RWPE2 (cell line): ENCODE measurements at regions not wholly inside any gene's neighbourhood (a gene's known extent, or its start where the extent isn't known, plus 50 kb on each side); places are given as distances from the start of the nearest gene placed in this dataset.

Experiments used
- ATAC-seq: fragments of 200-7000 bp; cut with Tn5 transposase; 3 replicates; pipeline ENCODE4 v1.9.1; 2021; ENCODE audit warnings: low read depth
- DNase-seq: peaks from one replicate; pipeline ENCODE4 v3.0.0-alpha.2; 2020; ENCODE audit warnings: low spot score
- H3K27ac ChIP-seq: fragments of 450-650 bp; 2 replicates; pipeline ENCODE4 v1.5.1; 2017; ENCODE audit warnings: mild to moderate bottlenecking; ENCODE audit not compliant: poor library complexity, severe bottlenecking
- H3K27me3 ChIP-seq: fragments of 250-450 bp; sonication (Bioruptor Pico); 2 replicates; pipeline ENCODE4 v1.5.1; 2021; ENCODE audit warnings: mild to moderate bottlenecking, moderate library complexity; ENCODE audit not compliant: insufficient read depth, poor library complexity, severe bottlenecking
- H3K36me3 ChIP-seq: fragments of 250-450 bp; sonication (Bioruptor Pico); 2 replicates; pipeline ENCODE4 v1.5.1; 2020; ENCODE audit warnings: low read depth, mild to moderate bottlenecking, moderate library complexity
- H3K4me1 ChIP-seq: fragments of 250-450 bp; sonication (Bioruptor Pico); 2 replicates; pipeline ENCODE4 v1.5.1; 2021; ENCODE audit warnings: mild to moderate bottlenecking, moderate library complexity; ENCODE audit not compliant: insufficient read depth, poor library complexity, severe bottlenecking
- H3K4me3 ChIP-seq: fragments of 250-450 bp; sonication (Bioruptor Pico); 2 replicates; pipeline ENCODE4 v1.5.1; 2021; ENCODE audit warnings: mild to moderate bottlenecking, moderate library complexity; ENCODE audit not compliant: severe bottlenecking
- H3K9me3 ChIP-seq: fragments of 250-450 bp; sonication (Bioruptor Pico); 2 replicates; pipeline ENCODE4 v1.5.1; 2021; ENCODE audit warnings: mild to moderate bottlenecking, moderate library complexity; ENCODE audit not compliant: severe bottlenecking
- TF ChIP-seq, protein P1 (sequence below): fragments of 450-650 bp; IDR thresholded peaks from one replicate; pipeline ENCODE4 v1.5.1; 2017; ENCODE audit warnings: mild to moderate bottlenecking, moderate library complexity; ENCODE audit not compliant: poor library complexity, severe bottlenecking

DNA sequence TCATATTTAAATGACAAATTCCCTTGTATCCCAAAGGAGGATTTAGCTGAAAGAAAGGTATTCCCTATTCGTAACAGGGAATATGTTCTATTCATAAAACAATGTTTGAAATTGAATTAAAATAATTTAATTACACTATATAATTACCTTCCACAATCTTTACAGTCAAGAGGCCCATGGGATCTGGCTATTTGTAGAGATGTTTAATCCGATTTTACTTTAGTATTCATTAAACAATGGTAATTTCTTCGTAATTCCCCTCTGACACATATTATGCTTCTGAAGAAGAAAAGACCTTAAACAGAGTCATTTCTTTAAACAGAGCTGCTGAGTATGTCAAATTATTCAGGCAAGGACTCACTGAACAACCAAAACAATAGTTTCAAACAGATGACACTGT is 98.8 kb downstream of the MAGEC1 start:
- Histone ChIP-seq H3K36me3 (no peaks in the 10 kb centered on the region), H3K9me3 (no peaks in the 10 kb centered on the region), H3K4me1 (no peaks in the 10 kb centered on the region), H3K27ac (no peak overlapping the region), H3K4me3 (no peak overlapping the region), H3K27me3 (no peaks in the 10 kb centered on the region)
- no peak for ATAC-seq
- TF ChIP-seq, protein P1, sequence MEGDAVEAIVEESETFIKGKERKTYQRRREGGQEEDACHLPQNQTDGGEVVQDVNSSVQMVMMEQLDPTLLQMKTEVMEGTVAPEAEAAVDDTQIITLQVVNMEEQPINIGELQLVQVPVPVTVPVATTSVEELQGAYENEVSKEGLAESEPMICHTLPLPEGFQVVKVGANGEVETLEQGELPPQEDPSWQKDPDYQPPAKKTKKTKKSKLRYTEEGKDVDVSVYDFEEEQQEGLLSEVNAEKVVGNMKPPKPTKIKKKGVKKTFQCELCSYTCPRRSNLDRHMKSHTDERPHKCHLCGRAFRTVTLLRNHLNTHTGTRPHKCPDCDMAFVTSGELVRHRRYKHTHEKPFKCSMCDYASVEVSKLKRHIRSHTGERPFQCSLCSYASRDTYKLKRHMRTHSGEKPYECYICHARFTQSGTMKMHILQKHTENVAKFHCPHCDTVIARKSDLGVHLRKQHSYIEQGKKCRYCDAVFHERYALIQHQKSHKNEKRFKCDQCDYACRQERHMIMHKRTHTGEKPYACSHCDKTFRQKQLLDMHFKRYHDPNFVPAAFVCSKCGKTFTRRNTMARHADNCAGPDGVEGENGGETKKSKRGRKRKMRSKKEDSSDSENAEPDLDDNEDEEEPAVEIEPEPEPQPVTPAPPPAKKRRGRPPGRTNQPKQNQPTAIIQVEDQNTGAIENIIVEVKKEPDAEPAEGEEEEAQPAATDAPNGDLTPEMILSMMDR, result no peak
- no peak for DNase-seq

DNA sequence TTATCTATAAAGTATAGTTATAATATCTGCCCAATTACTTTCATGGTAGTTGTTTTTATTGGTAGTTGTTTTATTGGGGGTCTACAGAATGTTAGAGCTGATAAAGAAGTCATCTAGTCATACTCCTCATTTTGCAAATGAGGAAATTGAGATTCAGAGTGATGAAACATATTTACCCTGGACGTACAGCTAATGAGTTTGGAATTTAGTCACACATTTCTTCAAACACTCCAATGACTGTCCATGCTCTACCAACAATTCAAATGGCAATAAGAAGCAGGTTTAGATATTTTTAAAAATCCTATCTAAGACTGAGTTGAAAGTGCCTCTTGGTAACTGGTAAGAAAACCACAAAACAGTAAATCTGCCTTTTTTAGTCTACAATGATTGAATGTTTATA is 98.2 kb downstream of the MAGEC1 start:
- TF ChIP-seq, protein P1, result no peak
- no peaks in the 10 kb centered on the region for H3K9me3 ChIP-seq
- no peak overlapping the region for H3K4me3 ChIP-seq
- no peaks in the 10 kb centered on the region for H3K36me3 ChIP-seq
- H3K4me1 ChIP-seq, result no peaks in the 10 kb centered on the region
- DNase-seq (no peak), ATAC-seq (peak; percentile 21; the same call in 1 of the 3 replicates)
- H3K27me3 ChIP-seq, result no peaks in the 10 kb centered on the region
- H3K27ac ChIP-seq, result no peak overlapping the region

DNA sequence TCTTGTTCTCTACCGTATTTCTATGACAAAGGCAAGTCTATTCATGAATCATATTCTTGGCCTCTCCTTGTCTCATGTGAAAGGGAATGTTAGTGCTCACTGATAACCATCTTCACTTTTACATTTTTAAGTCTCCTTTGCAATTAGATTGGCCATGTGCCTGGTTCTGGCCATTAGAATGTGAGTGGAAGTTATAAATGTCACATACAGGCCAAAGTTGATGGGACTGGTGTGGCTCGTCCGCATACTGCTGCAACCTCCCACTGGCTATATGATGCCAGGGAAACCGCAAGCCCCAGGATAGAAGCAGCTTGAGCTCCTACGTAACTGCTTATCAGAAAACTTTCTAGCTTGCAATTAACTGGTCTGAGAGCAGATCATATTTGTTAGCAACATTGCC is 86.1 kb downstream of the MAGEC1 start:
- Histone ChIP-seq H3K9me3 (no peaks in the 10 kb centered on the region), H3K27ac (no peak overlapping the region), H3K4me3 (no peak overlapping the region), H3K4me1 (no peaks in the 10 kb centered on the region), H3K36me3 (no peaks in the 10 kb centered on the region), H3K27me3 (no peaks in the 10 kb centered on the region)
- ATAC-seq (peak; percentile 41; the same call in 2 of the 3 replicates), DNase-seq (no peak)
- TF ChIP-seq, protein P1, result no peak

DNA sequence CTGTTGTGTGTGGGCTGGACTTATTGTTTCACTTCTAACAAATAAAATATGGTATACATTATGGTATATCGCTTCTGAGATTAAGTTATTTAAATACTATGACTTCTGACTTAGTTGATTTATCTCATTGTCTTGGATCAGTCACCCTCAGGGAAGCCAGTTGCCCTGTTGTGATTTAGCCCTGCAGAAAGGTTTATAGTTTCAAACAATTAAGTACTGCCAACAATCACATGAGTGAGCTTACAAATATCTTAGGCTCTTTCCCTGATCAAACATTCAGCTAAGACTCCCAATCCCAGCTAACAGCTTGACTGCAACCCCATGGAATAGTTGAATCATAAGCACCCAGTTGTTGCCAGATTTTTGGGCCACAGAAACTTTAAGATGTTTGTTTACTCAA is 85.4 kb downstream of the MAGEC1 start:
- H3K36me3 ChIP-seq, result no peaks in the 10 kb centered on the region
- no peaks in the 10 kb centered on the region for H3K4me1 ChIP-seq
- H3K27me3 ChIP-seq, result no peaks in the 10 kb centered on the region
- no peak overlapping the region for H3K27ac ChIP-seq
- no peak for DNase-seq
- no peak overlapping the region for H3K4me3 ChIP-seq
- TF ChIP-seq, protein P1, result no peak
- peak; percentile 27; the same call in 1 of the 3 replicates for ATAC-seq
- no peaks in the 10 kb centered on the region for H3K9me3 ChIP-seq

DNA sequence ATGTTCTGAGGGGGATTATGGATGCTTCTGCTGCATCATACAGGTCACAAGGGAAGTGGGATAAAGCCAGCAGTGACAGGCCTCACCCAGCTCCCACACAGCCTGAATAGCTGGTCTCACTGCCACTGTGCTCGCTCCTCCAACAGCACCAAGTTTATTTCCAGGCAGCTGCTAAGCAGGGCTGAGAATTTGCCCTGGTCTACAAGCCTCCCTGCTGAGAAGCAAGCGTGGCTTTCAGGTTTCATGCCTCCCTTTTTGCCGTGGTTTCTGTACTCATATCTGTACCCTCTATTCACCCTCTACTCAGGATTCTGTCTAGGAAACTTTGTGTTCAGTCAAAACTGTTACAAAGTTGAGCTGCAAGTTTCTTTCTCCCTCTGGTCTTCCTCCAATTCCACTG is 78.6 kb downstream of the MAGEC1 start:
- H3K27me3 ChIP-seq, result no peaks in the 10 kb centered on the region

More for the DNA sequence above, 78.6 kb downstream of the MAGEC1 start:
- H3K4me3 ChIP-seq, result no peak overlapping the region
- no peaks in the 10 kb centered on the region for H3K36me3 ChIP-seq
- H3K9me3 ChIP-seq, result no peaks in the 10 kb centered on the region
- no peak for DNase-seq
- TF ChIP-seq, protein P1, result no peak
- H3K27ac ChIP-seq, result no peak overlapping the region
- no peaks in the 10 kb centered on the region for H3K4me1 ChIP-seq
- ATAC-seq, result no peak
